Colonic mucosa (tissue), 4 donors: ENCODE measurements at regions not wholly inside any gene's neighbourhood (a gene's known extent, or its start where the extent isn't known, plus 50 kb on each side); places are given as distances from the start of the nearest gene placed in this dataset.

Experiments used
- DNase-seq: peaks from one replicate; pipeline ENCODE4 v3.0.0-alpha.2; 2020
- H3K27ac ChIP-seq: fragments of 200-600 bp; one replicate; pipeline ENCODE4 v1.8.0; 2021
- H3K27me3 ChIP-seq: fragments of 200-600 bp; one replicate; pipeline ENCODE4 v1.8.0; 2021
- H3K36me3 ChIP-seq: fragments of 200-600 bp; one replicate; pipeline ENCODE4 v1.8.0; 2021
- H3K4me1 ChIP-seq: fragments of 200-600 bp; one replicate; pipeline ENCODE4 v1.8.0; 2021; ENCODE audit warnings: mild to moderate bottlenecking
- H3K4me3 ChIP-seq: fragments of 200-600 bp; one replicate; pipeline ENCODE4 v1.8.0; 2021
- H3K9ac ChIP-seq, 2 donors: one replicate each; pipeline ENCODE4 v1.7.0; 2013; ENCODE audit warnings: control low read depth in 2 of 2, low read depth in 2 of 2, low read length in 2 of 2
- H3K9me3 ChIP-seq: fragments of 200-600 bp; one replicate; pipeline ENCODE4 v1.8.0; 2021
- intact Hi-C: fragments of 100-400 bp; cut with DNase I; formaldehyde crosslinking; loops from one replicate; pipeline ENCODE4 v1.14.1; 2022
- TF ChIP-seq, protein P1 (sequence below): fragments of 200-600 bp; IDR thresholded peaks from one replicate; pipeline ENCODE4 v1.8.0; 2022; ENCODE audit warnings: antibody characterized with exemption, mild to moderate bottlenecking
- donor health status: healthy.
- donor health status: DM: no; HTN: no; CAD: no.
- donor health status: DM: no; HTN: no; CAD: no.

DNA sequence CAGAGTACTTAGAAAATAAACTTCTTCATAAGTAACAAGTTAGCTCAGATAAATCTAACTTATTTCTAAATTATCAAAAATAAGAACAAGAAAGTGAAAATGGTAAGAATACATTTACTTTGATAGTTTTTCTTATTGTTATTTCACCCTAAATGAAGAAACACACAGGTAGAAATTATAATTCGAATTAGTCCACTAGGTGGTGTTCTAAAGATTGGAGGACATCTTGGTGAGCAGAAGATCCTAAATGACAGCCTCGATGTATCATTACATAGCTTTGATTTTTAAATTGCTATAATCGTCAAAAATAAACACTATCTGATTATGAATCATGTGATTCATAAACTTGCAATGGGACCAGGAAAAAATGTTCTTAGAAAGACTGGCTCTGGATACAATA is 280.8 kb upstream of the UBE2E2 start:
- no peak for DNase-seq
- Histone ChIP-seq H3K27ac (no peak overlapping the region), H3K36me3 (no peaks in the 10 kb centered on the region), H3K9me3 (no peaks in the 10 kb centered on the region), H3K9ac (no peak overlapping the region), H3K27me3 (no peaks in the 10 kb centered on the region), H3K4me3 (no peak overlapping the region), H3K4me1 (no peaks in the 10 kb centered on the region)
- TF ChIP-seq, protein P1, sequence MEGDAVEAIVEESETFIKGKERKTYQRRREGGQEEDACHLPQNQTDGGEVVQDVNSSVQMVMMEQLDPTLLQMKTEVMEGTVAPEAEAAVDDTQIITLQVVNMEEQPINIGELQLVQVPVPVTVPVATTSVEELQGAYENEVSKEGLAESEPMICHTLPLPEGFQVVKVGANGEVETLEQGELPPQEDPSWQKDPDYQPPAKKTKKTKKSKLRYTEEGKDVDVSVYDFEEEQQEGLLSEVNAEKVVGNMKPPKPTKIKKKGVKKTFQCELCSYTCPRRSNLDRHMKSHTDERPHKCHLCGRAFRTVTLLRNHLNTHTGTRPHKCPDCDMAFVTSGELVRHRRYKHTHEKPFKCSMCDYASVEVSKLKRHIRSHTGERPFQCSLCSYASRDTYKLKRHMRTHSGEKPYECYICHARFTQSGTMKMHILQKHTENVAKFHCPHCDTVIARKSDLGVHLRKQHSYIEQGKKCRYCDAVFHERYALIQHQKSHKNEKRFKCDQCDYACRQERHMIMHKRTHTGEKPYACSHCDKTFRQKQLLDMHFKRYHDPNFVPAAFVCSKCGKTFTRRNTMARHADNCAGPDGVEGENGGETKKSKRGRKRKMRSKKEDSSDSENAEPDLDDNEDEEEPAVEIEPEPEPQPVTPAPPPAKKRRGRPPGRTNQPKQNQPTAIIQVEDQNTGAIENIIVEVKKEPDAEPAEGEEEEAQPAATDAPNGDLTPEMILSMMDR, result no peak
- intact Hi-C loops, result no loop called here

DNA sequence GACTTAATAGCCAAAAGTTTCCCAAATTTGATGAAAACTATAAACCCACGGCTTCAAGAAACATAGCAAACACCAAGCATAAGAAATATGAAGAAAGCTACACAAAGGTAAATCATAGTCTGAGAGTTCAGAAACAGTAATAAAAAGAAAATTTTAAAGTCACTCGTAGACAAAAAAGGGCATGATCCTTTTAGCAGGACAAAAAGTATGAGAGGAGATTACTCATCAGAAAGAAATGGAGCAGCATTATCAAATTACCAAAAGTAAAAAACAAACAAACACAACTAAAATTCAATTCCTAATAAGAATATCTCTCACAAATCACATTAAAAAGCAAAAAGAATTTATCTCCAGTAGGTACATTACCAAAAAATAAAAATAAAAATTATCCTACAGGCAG is 279.4 kb upstream of the UBE2E2 start:
- H3K9ac ChIP-seq, result no peak overlapping the region
- H3K9me3 ChIP-seq, result no peaks in the 10 kb centered on the region
- H3K27ac ChIP-seq, result no peak overlapping the region
- no peak overlapping the region for H3K4me3 ChIP-seq
- intact Hi-C loops, result no loop called here
- no peaks in the 10 kb centered on the region for H3K4me1 ChIP-seq
- DNase-seq, result no peak
- TF ChIP-seq, protein P1, result no peak
- H3K27me3 ChIP-seq, result no peaks in the 10 kb centered on the region
- no peaks in the 10 kb centered on the region for H3K36me3 ChIP-seq

DNA sequence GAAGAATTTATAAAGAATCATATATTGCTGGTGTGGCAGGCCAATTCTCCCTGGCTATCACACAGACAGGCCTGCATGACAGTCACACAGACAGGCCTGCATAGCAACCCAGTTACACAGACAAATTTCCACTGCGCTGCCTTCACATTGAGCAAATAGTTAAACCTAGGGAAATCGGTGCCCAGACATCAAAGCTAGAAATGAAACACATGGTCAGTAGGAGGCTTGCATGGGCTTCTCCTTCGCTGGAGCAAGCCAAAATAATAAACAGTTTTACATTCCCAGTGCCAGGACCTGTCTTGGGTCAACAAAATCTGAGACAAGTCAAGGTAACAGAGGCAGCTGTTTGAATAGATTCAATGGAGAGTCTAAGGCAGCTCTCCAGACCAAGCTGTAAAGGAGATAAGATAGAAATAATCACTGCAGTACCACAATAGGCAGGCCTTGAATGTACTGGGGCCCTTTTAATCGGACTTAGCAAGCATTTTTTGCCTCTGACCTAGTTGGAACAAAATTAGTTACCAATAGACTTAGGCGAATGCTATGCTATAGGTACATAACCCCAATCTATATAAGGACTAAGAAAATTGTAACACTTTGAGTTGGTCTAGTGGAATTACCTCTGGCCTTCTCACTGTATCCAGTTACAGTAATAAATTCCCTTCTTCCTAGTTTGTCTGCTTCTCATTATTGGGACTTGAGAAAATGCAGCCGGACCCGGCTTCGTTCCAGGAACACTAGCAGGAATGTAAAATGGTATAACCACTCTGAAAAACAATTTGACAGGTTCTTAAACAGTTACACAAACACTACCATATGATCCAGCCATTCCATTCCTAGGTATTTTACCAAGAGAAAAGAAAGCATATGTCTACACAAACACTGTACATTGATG is 274.7 kb upstream of the UBE2E2 start:
- no peak overlapping the region for H3K27ac ChIP-seq
- no peaks in the 10 kb centered on the region for H3K9me3 ChIP-seq
- no peak overlapping the region for H3K9ac ChIP-seq
- TF ChIP-seq, protein P1, result no peak
- H3K4me1 ChIP-seq, result no peaks in the 10 kb centered on the region
- intact Hi-C loops, result no loop called here
- H3K36me3 ChIP-seq, result no peaks in the 10 kb centered on the region
- H3K27me3 ChIP-seq, result no peaks in the 10 kb centered on the region
- H3K4me3 ChIP-seq, result no peak overlapping the region
- no peak for DNase-seq

DNA sequence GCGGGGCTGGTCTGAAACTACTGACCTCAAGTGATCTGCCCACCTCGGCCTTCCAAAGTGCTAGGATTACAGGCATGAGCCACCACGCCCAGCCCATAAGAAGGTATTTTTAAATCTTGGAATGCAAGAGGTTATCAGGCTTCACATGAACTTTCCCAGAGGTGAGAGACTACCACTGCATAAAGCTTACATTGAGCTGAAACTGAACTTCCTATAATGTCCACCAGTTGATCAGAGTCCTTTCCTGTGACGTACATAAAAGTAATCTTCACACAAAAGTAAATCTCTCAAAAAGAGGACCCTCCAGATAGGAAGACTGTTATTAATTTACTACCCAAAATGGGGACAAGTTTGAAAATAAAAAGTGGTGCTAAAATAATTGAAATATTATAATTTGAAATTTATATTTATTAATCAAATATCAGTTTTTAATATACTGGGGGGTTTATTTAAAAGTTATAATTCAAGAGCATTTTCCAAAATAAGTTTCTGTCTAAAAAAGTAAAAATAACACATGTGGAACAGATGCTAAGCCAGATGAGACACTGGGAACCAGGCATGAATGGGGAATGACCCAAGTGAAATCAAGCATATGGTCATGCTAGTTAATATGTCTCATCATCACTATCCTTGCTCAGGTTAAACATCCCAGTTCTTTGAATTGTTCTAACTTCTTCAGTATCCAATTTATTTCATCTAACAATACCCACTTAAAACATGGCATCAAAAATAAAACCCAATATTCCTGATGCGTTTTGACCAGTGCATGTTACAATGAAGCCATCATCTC is 269.9 kb upstream of the UBE2E2 start:
- H3K36me3 ChIP-seq, result no peaks in the 10 kb centered on the region
- intact Hi-C loops, result no loop called here

DNA sequence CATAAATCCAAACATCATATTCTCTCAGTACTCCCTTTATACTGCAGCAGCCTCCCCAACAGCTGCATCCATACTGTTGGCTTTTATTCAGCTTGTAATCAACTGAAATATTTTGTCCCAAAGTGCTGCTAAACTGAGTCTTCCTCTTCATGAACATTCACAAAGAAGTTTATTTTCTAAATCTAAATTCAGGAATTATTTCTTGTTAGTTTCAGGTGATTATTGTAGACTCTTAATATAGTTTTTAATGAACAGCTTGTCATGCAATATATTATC is 269.3 kb upstream of the UBE2E2 start:
- no peaks in the 10 kb centered on the region for H3K36me3 ChIP-seq
- H3K27me3 ChIP-seq, result no peaks in the 10 kb centered on the region
- TF ChIP-seq, protein P1, result no peak
- no peaks in the 10 kb centered on the region for H3K9me3 ChIP-seq
- intact Hi-C loops, result no loop called here
- H3K9ac ChIP-seq, result no peak overlapping the region
- no peak overlapping the region for H3K4me3 ChIP-seq
- DNase-seq, result no peak
- no peaks in the 10 kb centered on the region for H3K4me1 ChIP-seq
- no peak overlapping the region for H3K27ac ChIP-seq

More for the DNA sequence above, 269.9 kb upstream of the UBE2E2 start:
- Histone ChIP-seq H3K9ac (no peak overlapping the region), H3K27ac (no peak overlapping the region), H3K27me3 (no peaks in the 10 kb centered on the region), H3K9me3 (no peaks in the 10 kb centered on the region), H3K4me1 (no peaks in the 10 kb centered on the region), H3K4me3 (no peak overlapping the region)
- TF ChIP-seq, protein P1, result no peak
- DNase-seq, result no peak
